HCT116 (cell line): ENCODE measurements at regions not wholly inside any gene's neighbourhood (a gene's known extent, or its start where the extent isn't known, plus 50 kb on each side); places are given as distances from the start of the nearest gene placed in this dataset.

ENCODE experiments used
- ATAC-seq: fragments of 200-7000 bp; cut with Tn5 transposase; 2 replicates; pipeline ENCODE4 v1.9.1; 2020; ENCODE audit warnings: mild to moderate bottlenecking, moderate library complexity
- BruUV-seq: library from RNA; stranded (reverse); fragments of 400-500 nt; replicated peaks from 2 replicates; lab custom pipeline; 2021; lab: Mats Ljungman, UMichigan
- CTCF ChIA-PET: fragments of 300-600 bp; sonication (Branson Sonifier 250); formaldehyde crosslinking; loops from one replicate; lab custom pipeline; 2021; ENCODE audit warnings: antibody characterized with exemption; lab: Charles Lee
- POLR2A ChIA-PET: fragments of 300-600, 350-600 bp; sonication (Branson Sonifier 250); formaldehyde crosslinking; loops from one replicate; lab custom pipeline; 2021; ENCODE audit warnings: antibody characterized with exemption; lab: Charles Lee
- RAD21 ChIA-PET, 2 experiments: fragments of 300-600 bp; sonication (Branson Sonifier 250); formaldehyde crosslinking; loops; one replicate each; lab custom pipeline; 2023; ENCODE audit warnings: low total read pairs in 2 of 2; ENCODE audit not compliant: uncharacterized antibody in 2 of 2, unreplicated experiment in 2 of 2, low non-redundant PET in 1 of 2; lab: Charles Lee
- DNase-seq: peaks from one replicate; pipeline ENCODE4 v3.0.0-alpha.2; 2010; ENCODE audit warnings: low read depth, low spot score
- H2AFZ ChIP-seq: fragments of 200-600 bp; shearing (Covaris generic), sonication (generic); 2 replicates; pipeline ENCODE4 v1.6.1; 2017; ENCODE audit warnings: low read depth, mixed run types, mixed read lengths, antibody characterized with exemption, low read length; ENCODE audit not compliant: poor library complexity, severe bottlenecking
- H3K27ac ChIP-seq: 2 replicates; pipeline ENCODE4 v1.5.1; 2012; ENCODE audit warnings: low read depth, low read length
- H3K27me3 ChIP-seq: fragments of 200-600 bp; sonication (generic); 2 replicates; pipeline ENCODE4 v1.6.1; 2016; ENCODE audit warnings: mixed run types, low read length, mixed read lengths; ENCODE audit not compliant: insufficient read depth
- H3K36me3 ChIP-seq, 2 experiments: fragments of 200-500 bp in 1 of 2; fragments of 200-600 bp in 1 of 2; sonication (Bioruptor generic) in 1 of 2; sonication (generic) in 1 of 2; 2 replicates each; pipeline versions ENCODE4 v1.5.1 to v1.6.1; 2014 to 2016; ENCODE audit warnings: low read length in 2 of 2, inconsistent platforms in 1 of 2, mixed read lengths in 1 of 2, mixed run types in 1 of 2; ENCODE audit not compliant: insufficient read depth in 2 of 2, control insufficient read depth in 1 of 2
- H3K4me1 ChIP-seq, 2 experiments: fragments of 200-600 bp in 1 of 2; sonication (generic) in 1 of 2; 2 replicates each; pipeline versions ENCODE4 v1.5.1 to v1.6.1; 2012 to 2017; ENCODE audit warnings: low read length in 2 of 2, inconsistent platforms in 1 of 2, mild to moderate bottlenecking in 1 of 2, mixed read lengths in 1 of 2, mixed run types in 1 of 2, moderate library complexity in 1 of 2; ENCODE audit not compliant: insufficient read depth in 2 of 2, control insufficient read depth in 1 of 2
- H3K4me2 ChIP-seq: fragments of 200-600 bp; sonication (generic); 2 replicates; pipeline ENCODE4 v1.6.1; 2017; ENCODE audit warnings: mixed run types, low read length, mixed read lengths
- H3K4me3 ChIP-seq, 2 experiments: fragments of 200-600 bp in 1 of 2; sonication (generic) in 1 of 2; replicated peaks in 1 of 2; 2 replicates each; pipeline ENCODE4 v1.5.1; 2011 to 2016; ENCODE audit warnings: low read length in 2 of 2, control low read depth in 1 of 2, low read depth in 1 of 2, mild to moderate bottlenecking in 1 of 2, mixed read lengths in 1 of 2, mixed run types in 1 of 2
- H3K79me2 ChIP-seq: fragments of 200-600 bp; sonication (generic); 2 replicates; pipeline ENCODE4 v1.6.1; 2017; ENCODE audit warnings: mild to moderate bottlenecking, mixed run types, low read length, moderate library complexity, mixed read lengths; ENCODE audit not compliant: insufficient read depth
- H3K9ac ChIP-seq: fragments of 200-600 bp; sonication (generic); 2 replicates; pipeline ENCODE4 v1.6.1; 2016; ENCODE audit warnings: low read length, mixed read lengths
- H3K9me2 ChIP-seq: fragments of 200-600 bp; sonication (generic), shearing (Covaris generic); 2 replicates; pipeline ENCODE4 v1.6.1; 2017; ENCODE audit warnings: mixed run types, mild to moderate bottlenecking, moderate library complexity; ENCODE audit not compliant: insufficient read depth
- H3K9me3 ChIP-seq, 2 experiments: fragments of 200-500 bp in 1 of 2; fragments of 200-600 bp in 1 of 2; sonication (Bioruptor generic) in 1 of 2; sonication (generic) in 1 of 2; 2 replicates each; pipeline ENCODE4 v1.6.1; 2014 to 2017; ENCODE audit warnings: low read length in 2 of 2, mixed read lengths in 2 of 2, inconsistent platforms in 1 of 2, low read depth in 1 of 2, mild to moderate bottlenecking in 1 of 2, mixed run types in 1 of 2, moderate library complexity in 1 of 2; ENCODE audit not compliant: control insufficient read depth in 1 of 2, insufficient read depth in 1 of 2
- H4K20me1 ChIP-seq: fragments of 200-600 bp; sonication (generic), shearing (Covaris generic); 2 replicates; pipeline ENCODE4 v1.6.1; 2017; ENCODE audit warnings: mixed run types, mild to moderate bottlenecking, moderate library complexity; ENCODE audit not compliant: insufficient read depth
- CEBPB ChIP-seq: IDR thresholded peaks from 2 replicates; pipeline ENCODE4 v1.6.1; 2012; ENCODE audit warnings: low read depth
- EGR1 ChIP-seq: IDR thresholded peaks from 2 replicates; pipeline ENCODE4 v1.6.1; 2012; ENCODE audit warnings: low read depth
- EZH2 ChIP-seq: fragments of 200-600 bp; sonication (generic); IDR thresholded peaks from 2 replicates; pipeline ENCODE4 v1.6.1; 2017; ENCODE audit warnings: antibody characterized with exemption, mixed run types
- FOSL1 ChIP-seq: IDR thresholded peaks from 2 replicates; pipeline ENCODE4 v1.6.1; 2012; ENCODE audit warnings: low read depth
- JUND ChIP-seq: IDR thresholded peaks from 2 replicates; pipeline ENCODE4 v1.6.1; 2012
- POLR2A ChIP-seq: IDR thresholded peaks from 2 replicates; pipeline ENCODE4 v1.7.0; 2011; ENCODE audit warnings: borderline replicate concordance; ENCODE audit not compliant: insufficient read depth, insufficient read length; ENCODE audit errors: extremely low read depth
- POLR2AphosphoS5 ChIP-seq: IDR thresholded peaks from 2 replicates; pipeline ENCODE4 v1.6.1; 2011; ENCODE audit warnings: mild to moderate bottlenecking, low read depth, low read length, moderate library complexity
- RAD21 ChIP-seq: IDR thresholded peaks from 2 replicates; pipeline ENCODE4 v1.6.1; 2012; ENCODE audit warnings: low read depth, mild to moderate bottlenecking
- REST ChIP-seq: IDR thresholded peaks from 2 replicates; pipeline ENCODE4 v1.6.1; 2012; ENCODE audit warnings: low read depth
- SIN3A ChIP-seq: IDR thresholded peaks from 2 replicates; pipeline ENCODE4 v1.6.1; 2012; ENCODE audit warnings: low read depth
- SP1 ChIP-seq: IDR thresholded peaks from 2 replicates; pipeline ENCODE4 v1.6.1; 2012; ENCODE audit warnings: low read depth
- SRF ChIP-seq: IDR thresholded peaks from 2 replicates; pipeline ENCODE4 v1.6.1; 2012; ENCODE audit warnings: low read depth
- TCF7L2 ChIP-seq: IDR thresholded peaks from 2 replicates; pipeline ENCODE4 v1.7.0; 2011; ENCODE audit warnings: borderline replicate concordance, inconsistent platforms; ENCODE audit not compliant: insufficient read depth, insufficient read length; ENCODE audit errors: extremely low read depth
- ZNF274 ChIP-seq: fragments of 200-500 bp; sonication (Bioruptor generic); IDR thresholded peaks from 2 replicates; pipeline ENCODE4 v1.6.1; 2014; ENCODE audit warnings: mild to moderate bottlenecking, low read depth, low read length, inconsistent platforms
- intact Hi-C: fragments of 100-400 bp; cut with micrococcal nuclease; formaldehyde crosslinking; loops from 2 replicates; pipeline ENCODE4 v1.10.0; 2022
- TF ChIP-seq, protein P1 (sequence below): IDR thresholded peaks from 2 replicates; pipeline ENCODE4 v1.6.1; 2011; ENCODE audit warnings: mild to moderate bottlenecking, low read length, moderate library complexity; ENCODE audit not compliant: insufficient replicate concordance; ENCODE audit errors: extremely low read depth
- TF ChIP-seq, protein P2 (sequence below): IDR thresholded peaks from 2 replicates; pipeline ENCODE4 v1.6.1; 2012

- H3K4me3 ChIP-seq = no peak overlapping the region
- peaks cover 0 to 5% of the 10 kb centered on the region in 2 experiments; a peak in 1 of 4 replicates for H3K9me3 ChIP-seq
- no peaks in the 10 kb centered on the region for H3K4me1 ChIP-seq
- RAD21 ChIA-PET = no interaction called here
- CTCF ChIA-PET = no interaction called here
- H3K27ac ChIP-seq = no peak overlapping the region
- H3K4me2 ChIP-seq = no peak overlapping the region
- ATAC-seq = no peak
- intact Hi-C loops = no loop called here
- TF ChIP-seq POLR2AphosphoS5 = no peak
- no peak for TF ChIP-seq SP1
- no peak for TF ChIP-seq EZH2
- TF ChIP-seq RAD21 = no peak
- TF ChIP-seq TCF7L2 = no peak
- TF ChIP-seq REST = no peak
- TF ChIP-seq CEBPB = no peak
- TF ChIP-seq, protein P1, sequence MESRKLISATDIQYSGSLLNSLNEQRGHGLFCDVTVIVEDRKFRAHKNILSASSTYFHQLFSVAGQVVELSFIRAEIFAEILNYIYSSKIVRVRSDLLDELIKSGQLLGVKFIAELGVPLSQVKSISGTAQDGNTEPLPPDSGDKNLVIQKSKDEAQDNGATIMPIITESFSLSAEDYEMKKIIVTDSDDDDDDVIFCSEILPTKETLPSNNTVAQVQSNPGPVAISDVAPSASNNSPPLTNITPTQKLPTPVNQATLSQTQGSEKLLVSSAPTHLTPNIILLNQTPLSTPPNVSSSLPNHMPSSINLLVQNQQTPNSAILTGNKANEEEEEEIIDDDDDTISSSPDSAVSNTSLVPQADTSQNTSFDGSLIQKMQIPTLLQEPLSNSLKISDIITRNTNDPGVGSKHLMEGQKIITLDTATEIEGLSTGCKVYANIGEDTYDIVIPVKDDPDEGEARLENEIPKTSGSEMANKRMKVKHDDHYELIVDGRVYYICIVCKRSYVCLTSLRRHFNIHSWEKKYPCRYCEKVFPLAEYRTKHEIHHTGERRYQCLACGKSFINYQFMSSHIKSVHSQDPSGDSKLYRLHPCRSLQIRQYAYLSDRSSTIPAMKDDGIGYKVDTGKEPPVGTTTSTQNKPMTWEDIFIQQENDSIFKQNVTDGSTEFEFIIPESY = no peak
- TF ChIP-seq JUND = no peak
- TF ChIP-seq POLR2A = no peak
- TF ChIP-seq ZNF274 = no peak
- no peak for TF ChIP-seq FOSL1
- no peak for TF ChIP-seq SIN3A
- no peak for TF ChIP-seq SRF
- no peak for TF ChIP-seq EGR1
- TF ChIP-seq, protein P2, sequence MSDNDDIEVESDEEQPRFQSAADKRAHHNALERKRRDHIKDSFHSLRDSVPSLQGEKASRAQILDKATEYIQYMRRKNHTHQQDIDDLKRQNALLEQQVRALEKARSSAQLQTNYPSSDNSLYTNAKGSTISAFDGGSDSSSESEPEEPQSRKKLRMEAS = no peak
- H3K9me2 ChIP-seq = no peaks in the 10 kb centered on the region
- H4K20me1 ChIP-seq = no peaks in the 10 kb centered on the region
- H3K36me3 ChIP-seq = no peaks in the 10 kb centered on the region
- no peak overlapping the region for H2AFZ ChIP-seq
- no peaks in the 10 kb centered on the region for H3K79me2 ChIP-seq
- no peak for DNase-seq
- POLR2A ChIA-PET = no interaction called here
- no TSS peak for BruUV-seq
- H3K27me3 ChIP-seq = no peaks in the 10 kb centered on the region
- no peak overlapping the region for H3K9ac ChIP-seq
These were observed 696.9 kb upstream of the ATXN8OS start for GRCh38 chr13:69410761-69411160.
